H1 (cell line): ENCODE measurements at regions not wholly inside any gene's neighbourhood (a gene's known extent, or its start where the extent isn't known, plus 50 kb on each side); places are given as distances from the start of the nearest gene placed in this dataset.

Source experiments
- CTCF ChIA-PET: fragments of 300-600 bp; sonication (Branson Sonifier 250); formaldehyde crosslinking; loops from one replicate; lab custom pipeline; 2021; ENCODE audit not compliant: partially characterized antibody; lab: Charles Lee
- POLR2A ChIA-PET: fragments of 300-600 bp; sonication (Branson Sonifier 250); formaldehyde crosslinking; loops from one replicate; lab custom pipeline; 2021; ENCODE audit warnings: inconsistent platforms; ENCODE audit not compliant: partially characterized antibody; lab: Charles Lee
- DNase-seq, 2 experiments: peaks; one replicate each; pipeline versions ENCODE4 v3.0.0 to v3.0.0-alpha.2; 2010 to 2022; ENCODE audit warnings: low spot score in 2 of 2, low read depth in 1 of 2, mixed read lengths in 1 of 2
- FAIRE-seq: peaks from 2 replicates; lab custom pipeline; 2011; peaks lifted over from hg19 to GRCh38; lab: Jason Lieb, UNC
- H2AFZ ChIP-seq: 2 replicates; pipeline ENCODE4 v1.8.1; 2012; ENCODE audit warnings: low read length, inconsistent platforms
- H2AK5ac ChIP-seq: 2 replicates; pipeline ENCODE4 v1.6.1; 2013; ENCODE audit warnings: low read depth, low read length
- H2BK120ac ChIP-seq: replicated peaks from 2 replicates; pipeline ENCODE3; 2013; ENCODE audit warnings: low read depth, low read length, inconsistent platforms
- H2BK12ac ChIP-seq: 2 replicates; pipeline ENCODE4 v1.6.1; 2013; ENCODE audit warnings: low read depth, low read length
- H2BK15ac ChIP-seq: 2 replicates; pipeline ENCODE4 v1.6.1; 2013; ENCODE audit warnings: low read length
- H2BK20ac ChIP-seq: 2 replicates; pipeline ENCODE4 v1.6.1; 2013; ENCODE audit warnings: low read length
- H2BK5ac ChIP-seq: 2 replicates; pipeline ENCODE4 v1.6.1; 2013; ENCODE audit warnings: low read depth, low read length
- H3K14ac ChIP-seq: 2 replicates; pipeline ENCODE4 v1.6.1; 2013; ENCODE audit warnings: inconsistent platforms; ENCODE audit not compliant: insufficient read length
- H3K18ac ChIP-seq: 2 replicates; pipeline ENCODE4 v1.6.1; 2013; ENCODE audit warnings: low read length; ENCODE audit errors: extremely low read depth
- H3K23ac ChIP-seq: 2 replicates; pipeline ENCODE4 v1.6.1; 2013; ENCODE audit warnings: inconsistent platforms; ENCODE audit not compliant: insufficient read length
- H3K23me2 ChIP-seq: 2 replicates; pipeline ENCODE4 v1.6.1; 2013; ENCODE audit warnings: low read depth, low read length
- H3K27ac ChIP-seq: 2 replicates; pipeline ENCODE4 v1.6.1; 2011; ENCODE audit warnings: low read depth, low read length, inconsistent platforms
- H3K27me3 ChIP-seq, 4 experiments: replicated peaks in 1 of 4; 1 replicate in 1 of 4; 2 replicates in 3 of 4; pipeline versions ENCODE4 v1.6.1 to v1.8.1; 2011 to 2013; ENCODE audit warnings: low read length in 3 of 4, mild to moderate bottlenecking in 3 of 4, inconsistent platforms in 2 of 4, mixed read lengths in 2 of 4, moderate library complexity in 1 of 4; ENCODE audit not compliant: control insufficient read depth in 3 of 4, insufficient read depth in 3 of 4; ENCODE audit errors: extremely low read depth in 1 of 4
- H3K36me3 ChIP-seq, 4 experiments: 2 replicates each; pipeline versions ENCODE4 v1.6.1 to v1.8.1; 2011 to 2013; ENCODE audit warnings: mild to moderate bottlenecking in 4 of 4, low read length in 3 of 4, moderate library complexity in 2 of 4, control low read depth in 1 of 4, inconsistent platforms in 1 of 4; ENCODE audit not compliant: insufficient read depth in 4 of 4, control insufficient read depth in 2 of 4
- H3K4ac ChIP-seq: replicated peaks from 2 replicates; pipeline ENCODE3; 2013; ENCODE audit warnings: low read length, low read depth, mixed read lengths, inconsistent platforms; ENCODE audit not compliant: insufficient read length
- H3K4me1 ChIP-seq, 4 experiments: replicated peaks in 1 of 4; 1 replicate in 1 of 4; 2 replicates in 3 of 4; pipeline versions ENCODE4 v1.6.1 to v1.8.1; 2011 to 2013; ENCODE audit warnings: low read length in 3 of 4, inconsistent platforms in 2 of 4, mixed read lengths in 1 of 4; ENCODE audit not compliant: insufficient read depth in 4 of 4, control insufficient read depth in 3 of 4
- H3K4me2 ChIP-seq, 2 experiments: 2 replicates each; pipeline versions ENCODE4 v1.6.1 to v1.8.1; 2011 to 2013; ENCODE audit warnings: low read depth in 2 of 2, low read length in 2 of 2, control low read depth in 1 of 2, inconsistent platforms in 1 of 2, mild to moderate bottlenecking in 1 of 2; ENCODE audit not compliant: insufficient read depth in 1 of 2
- H3K4me3 ChIP-seq, 4 experiments: fragments of 200-600, 300-600 bp in 1 of 4; sonication (generic), shearing (Covaris generic), sonication (Bioruptor Twin) in 1 of 4; 2 replicates each; pipeline versions ENCODE4 v1.5.1 to v1.8.1; 2011 to 2016; ENCODE audit warnings: low read length in 4 of 4, low read depth in 3 of 4, control low read depth in 2 of 4, inconsistent platforms in 2 of 4, mild to moderate bottlenecking in 2 of 4, mixed read lengths in 1 of 4, moderate library complexity in 1 of 4; ENCODE audit not compliant: insufficient read depth in 2 of 4; ENCODE audit errors: extremely low read depth in 1 of 4
- H3K56ac ChIP-seq: replicated peaks from 2 replicates; pipeline ENCODE3; 2013; ENCODE audit warnings: low read depth, mild to moderate bottlenecking, mixed read lengths, low read length, inconsistent platforms; ENCODE audit not compliant: insufficient read length
- H3K79me1 ChIP-seq: 2 replicates; pipeline ENCODE4 v1.6.1; 2013; ENCODE audit warnings: low read depth, low read length, control low read depth
- H3K79me2 ChIP-seq, 2 experiments: 2 replicates each; pipeline versions ENCODE4 v1.6.1 to v1.8.1; 2012 to 2013; ENCODE audit warnings: low read length in 2 of 2, mild to moderate bottlenecking in 2 of 2, inconsistent platforms in 1 of 2; ENCODE audit not compliant: insufficient read depth in 2 of 2, control insufficient read depth in 1 of 2
- H3K9ac ChIP-seq, 4 experiments: replicated peaks in 1 of 4; 1 replicate in 1 of 4; 2 replicates in 3 of 4; pipeline versions ENCODE4 v1.6.1 to v1.8.1; 2011 to 2013; ENCODE audit warnings: low read depth in 3 of 4, low read length in 3 of 4, control low read depth in 2 of 4, mild to moderate bottlenecking in 2 of 4, moderate library complexity in 2 of 4, inconsistent platforms in 1 of 4; ENCODE audit errors: extremely low read depth in 1 of 4
- H3K9me3 ChIP-seq, 2 experiments: 2 replicates each; pipeline versions ENCODE4 v1.6.1 to v1.8.1; 2012 to 2013; ENCODE audit warnings: mild to moderate bottlenecking in 2 of 2, moderate library complexity in 2 of 2, control low read depth in 1 of 2, inconsistent platforms in 1 of 2, low read depth in 1 of 2, low read length in 1 of 2, mixed read lengths in 1 of 2; ENCODE audit not compliant: insufficient read depth in 2 of 2
- H4K20me1 ChIP-seq, 2 experiments: replicated peaks in 1 of 2; 2 replicates each; pipeline versions ENCODE3 to v1.8.1; 2011 to 2013; ENCODE audit warnings: inconsistent platforms in 2 of 2, low read length in 2 of 2, mild to moderate bottlenecking in 1 of 2; ENCODE audit not compliant: insufficient read depth in 2 of 2, control insufficient read depth in 1 of 2
- H4K5ac ChIP-seq: 2 replicates; pipeline ENCODE4 v1.6.1; 2013; ENCODE audit warnings: low read length, low read depth, mixed read lengths, inconsistent platforms; ENCODE audit not compliant: insufficient read length
- H4K8ac ChIP-seq: 2 replicates; pipeline ENCODE4 v1.8.0; 2013; ENCODE audit warnings: mild to moderate bottlenecking, moderate library complexity, low read length, inconsistent platforms; ENCODE audit not compliant: insufficient read depth; ENCODE audit errors: extremely low read depth
- H4K91ac ChIP-seq: replicated peaks from 2 replicates; pipeline ENCODE3; 2013; ENCODE audit warnings: low read length, mixed read lengths, inconsistent platforms; ENCODE audit not compliant: insufficient read length
- CBX8 ChIP-seq: fragments of 300-800, 300-1000 bp; sonication (generic); IDR thresholded peaks from 2 replicates; pipeline ENCODE4 v1.7.1; 2016; ENCODE audit warnings: low read depth, low read length, borderline replicate concordance
- CTCF ChIP-seq, 3 experiments: IDR thresholded peaks; 1 replicate in 2 of 3; 2 replicates in 1 of 3; pipeline versions ENCODE4 v1.5.1 to v1.6.1; 2011; ENCODE audit warnings: low read length in 3 of 3, mild to moderate bottlenecking in 3 of 3, inconsistent platforms in 2 of 3, low read depth in 1 of 3, moderate library complexity in 1 of 3; ENCODE audit not compliant: insufficient read depth in 1 of 3; ENCODE audit errors: control extremely low read depth in 1 of 3
- EP300 ChIP-seq, 2 experiments: IDR thresholded peaks; 1 replicate in 1 of 2; 2 replicates in 1 of 2; pipeline ENCODE4 v1.6.1; 2011 to 2012; ENCODE audit warnings: low read depth in 2 of 2, low read length in 2 of 2, mild to moderate bottlenecking in 2 of 2, borderline replicate concordance in 1 of 2, inconsistent platforms in 1 of 2, moderate library complexity in 1 of 2
- TAF7 ChIP-seq: optimal IDR thresholded peaks from 2 replicates; pipeline ENCODE3; 2011; ENCODE audit warnings: low read depth, mild to moderate bottlenecking, inconsistent platforms, low read length, moderate library complexity, borderline replicate concordance
- WGBS, 2 experiments: shearing (Covaris generic) in 1 of 2; methylation state at CpG; one replicate each; pipeline versions ENCODE4 v1.1.6 to v1.1.7; 2013 to 2015; ENCODE audit warnings: low lambda C conversion rate in 2 of 2, mixed read lengths in 2 of 2, inconsistent platforms in 1 of 2, low coverage in 1 of 2, missing lambda C conversion rate in 1 of 2; ENCODE audit not compliant: insufficient replicate concordance in 2 of 2, insufficient coverage in 1 of 2, insufficient read length in 1 of 2; ENCODE audit errors: extremely low coverage in 1 of 2, missing lambda C conversion rate in 1 of 2; 5-methylcytosine and 5-hydroxymethylcytosine counted together

GRCh38 chrX:117538178-117539089 is 578.2 kb downstream of the KLHL13 start:
- no peak overlapping the region for H3K27ac ChIP-seq
- DNase-seq (no peak), FAIRE-seq (no peak)
- H3K4ac ChIP-seq, result no peak overlapping the region
- no peaks in the 10 kb centered on the region for H3K23me2 ChIP-seq
- H2BK12ac ChIP-seq, result no peak overlapping the region
- H2BK15ac ChIP-seq, result no peak overlapping the region
- no peak overlapping the region for H2AK5ac ChIP-seq
- H3K4me3 ChIP-seq, result no peak overlapping the region
- no peaks in the 10 kb centered on the region for H4K20me1 ChIP-seq
- no peak for TF ChIP-seq TAF7
- TF ChIP-seq CBX8, result no peak
- TF ChIP-seq EP300 (IDR thresholded peaks at IDR 0.05; ENCODE audit: borderline replicate concordance in 1 of 2, low read depth in 2 of 2, low read length in 2 of 2), result no peak
- no peak for TF ChIP-seq CTCF (IDR thresholded peaks at IDR 0.05; ENCODE audit: control extremely low read depth in 1 of 3, insufficient read depth in 1 of 3, low read depth in 1 of 3, low read length in 3 of 3)
- ChIA-PET POLR2A (no interaction called here), CTCF (interaction anchor here (1.1 kb wide), 1 partner anchor 206 kb away, joined by 3 read pairs; no protein-coding TSS in a partner anchor)
- no peak overlapping the region for H3K56ac ChIP-seq
- no peak overlapping the region for H3K9ac ChIP-seq
- H2BK20ac ChIP-seq, result no peak overlapping the region
- no peak overlapping the region for H3K23ac ChIP-seq
- H3K36me3 ChIP-seq, result no peaks in the 10 kb centered on the region
- H3K4me1 ChIP-seq, result no peaks in the 10 kb centered on the region
- 100% methylated on average over 2 of the region's 3 CpGs; no CpG with 5 or more reads in 1 of the 2 experiments for WGBS, 2 experiments
- H2AFZ ChIP-seq, result no peak overlapping the region
- H4K91ac ChIP-seq, result no peak overlapping the region
- no peak overlapping the region for H3K4me2 ChIP-seq
- H3K9me3 ChIP-seq, result no peaks in the 10 kb centered on the region
- no peak overlapping the region for H2BK5ac ChIP-seq
- H3K14ac ChIP-seq, result no peak overlapping the region
- H3K79me2 ChIP-seq, result no peaks in the 10 kb centered on the region
- no peak overlapping the region for H3K18ac ChIP-seq
- H4K5ac ChIP-seq, result no peak overlapping the region
- H2BK120ac ChIP-seq, result no peak overlapping the region
- no peaks in the 10 kb centered on the region for H3K27me3 ChIP-seq
- H4K8ac ChIP-seq, result no peak overlapping the region
- no peaks in the 10 kb centered on the region for H3K79me1 ChIP-seq
